Erythroblast (primary cell): ENCODE measurements at regions not wholly inside any gene's neighbourhood (a gene's known extent, or its start where the extent isn't known, plus 50 kb on each side); places are given as distances from the start of the nearest gene placed in this dataset.

ENCODE experiments used
- DNase-seq, 2 experiments: peaks; one replicate each; lab custom pipeline; 2025; lab: John Stamatoyannopoulos, UW
- GATA1 ChIP-seq: IDR thresholded peaks from 2 replicates; pipeline ENCODE4 v1.6.1; 2011; ENCODE audit warnings: low read depth, mild to moderate bottlenecking, control low read depth, low read length, moderate library complexity
- POLR2A ChIP-seq: IDR thresholded peaks from 2 replicates; pipeline ENCODE4 v1.6.1; 2011; ENCODE audit warnings: mild to moderate bottlenecking, low read length

- no peak for DNase-seq
- no peak for TF ChIP-seq POLR2A
These were observed 209.2 kb upstream of the SEMA3C start for GRCh38 chr7:81128011-81128410.

- no peak for DNase-seq
- TF ChIP-seq POLR2A: no peak
- TF ChIP-seq GATA1: no peak
These were observed 202.0 kb upstream of the SEMA3C start for GRCh38 chr7:81120803-81121202.

GRCh38 chr7:81120111-81120510 is 201.3 kb upstream of the SEMA3C start:
- no peak for DNase-seq
- TF ChIP-seq POLR2A (no peak), GATA1 (no peak)

- no peak for DNase-seq
These were observed 195.8 kb upstream of the SEMA3C start for GRCh38 chr7:81114633-81115032.

GRCh38 chr7:81112731-81113130 is 193.9 kb upstream of the SEMA3C start:
- DNase-seq: no peak
- TF ChIP-seq GATA1 (no peak), POLR2A (no peak)

More at GRCh38 chr7:81114633-81115032, 195.8 kb upstream of the SEMA3C start:
- TF ChIP-seq GATA1: no peak

- DNase-seq: no peak
- TF ChIP-seq POLR2A (no peak), GATA1 (no peak)
These were observed 193.1 kb upstream of the SEMA3C start for GRCh38 chr7:81111781-81112540.

GRCh38 chr7:81111358-81111757 is 192.5 kb upstream of the SEMA3C start:
- no peak for TF ChIP-seq GATA1
- TF ChIP-seq POLR2A: no peak
- no peak for DNase-seq

GRCh38 chr7:81110673-81111072 is 191.8 kb upstream of the SEMA3C start:
- DNase-seq: no peak
- TF ChIP-seq GATA1 (no peak), POLR2A (no peak)

- TF ChIP-seq GATA1 (no peak), POLR2A (no peak)
These were observed 179.4 kb upstream of the SEMA3C start for GRCh38 chr7:81098213-81098612.

GRCh38 chr7:81094952-81095351 is 176.1 kb upstream of the SEMA3C start:
- TF ChIP-seq GATA1 (no peak), POLR2A (no peak)
- no peak for DNase-seq

More at GRCh38 chr7:81098213-81098612, 179.4 kb upstream of the SEMA3C start:
- DNase-seq: no peak

- no peak for DNase-seq
- TF ChIP-seq GATA1 (no peak), POLR2A (no peak)
These were observed 162.8 kb upstream of the SEMA3C start for GRCh38 chr7:81081616-81082015.

GRCh38 chr7:81080553-81080952 is 161.7 kb upstream of the SEMA3C start:
- DNase-seq: no peak
- TF ChIP-seq GATA1 (no peak), POLR2A (no peak)

- no peak for DNase-seq
- TF ChIP-seq POLR2A: no peak
- TF ChIP-seq GATA1: no peak
These were observed 160.9 kb upstream of the SEMA3C start for GRCh38 chr7:81079746-81080145.

- DNase-seq: no peak
- no peak for TF ChIP-seq POLR2A
- TF ChIP-seq GATA1: no peak
These were observed 156.3 kb upstream of the SEMA3C start for GRCh38 chr7:81075150-81075549.

- no peak for TF ChIP-seq GATA1
- no peak for DNase-seq
These were observed 155.6 kb upstream of the SEMA3C start for GRCh38 chr7:81074406-81074805.
